Dendritic cell treated with granulocyte-macrophage colony-stimulating factor and Interleukin-4, amounts not matched to agents 40 ng/mL and 50 ng/mL, for 4 days (primary cell): ENCODE measurements at regions not wholly inside any gene's neighbourhood (a gene's known extent, or its start where the extent isn't known, plus 50 kb on each side); places are given as distances from the start of the nearest gene placed in this dataset.

Source experiments
- H3K27ac Mint-ChIP-seq: one replicate; pipeline ENCODE4 v1.8.0; 2022; ENCODE audit warnings: mild to moderate bottlenecking, mixed read lengths
- H3K27me3 Mint-ChIP-seq: one replicate; pipeline ENCODE4 v1.8.0; 2022; ENCODE audit warnings: mild to moderate bottlenecking, mixed read lengths
- H3K36me3 Mint-ChIP-seq: one replicate; pipeline ENCODE4 v1.8.0; 2022; ENCODE audit warnings: low read depth, mixed read lengths
- H3K4me1 Mint-ChIP-seq: one replicate; pipeline ENCODE4 v1.8.0; 2022; ENCODE audit warnings: low read depth, mixed read lengths
- H3K4me3 Mint-ChIP-seq: one replicate; pipeline ENCODE4 v1.8.0; 2022; ENCODE audit warnings: mild to moderate bottlenecking, moderate library complexity, mixed read lengths
- H3K9me3 Mint-ChIP-seq: one replicate; pipeline ENCODE4 v1.8.0; 2022; ENCODE audit warnings: mixed read lengths
- intact Hi-C: fragments of 100-400 bp; cut with micrococcal nuclease; formaldehyde crosslinking; loops from one replicate; pipeline ENCODE4 v1.15.0; 2022

- intact Hi-C loops: no loop called here
- H3K36me3 Mint-ChIP-seq: no peaks in the 10 kb centered on the region
- H3K9me3 Mint-ChIP-seq: no peaks in the 10 kb centered on the region
These were observed 230.9 kb downstream of the NSUN3 start for GRCh38 chr3:94293793-94294195.

DNA sequence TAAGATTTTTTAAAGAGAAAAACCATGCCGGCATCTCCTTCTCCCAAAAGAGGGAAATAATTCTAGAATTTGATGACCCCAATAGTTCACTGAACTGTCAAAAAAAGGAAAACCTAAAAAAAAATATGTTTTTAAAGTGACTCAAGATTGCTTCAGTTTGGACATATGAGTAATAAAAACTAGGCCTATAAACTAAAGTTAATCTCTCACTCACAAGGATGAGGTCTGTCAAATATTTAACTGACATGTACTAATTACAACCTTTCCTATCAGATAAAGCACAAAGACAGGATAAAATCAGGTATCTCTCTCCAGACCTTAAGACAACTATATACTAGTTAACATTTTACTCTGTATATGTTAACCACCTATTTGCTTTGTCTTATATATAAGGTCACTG is 231.9 kb downstream of the NSUN3 start:
- Mint-ChIP-seq H3K27me3 (no peaks in the 10 kb centered on the region), H3K36me3 (no peaks in the 10 kb centered on the region), H3K4me1 (no peaks in the 10 kb centered on the region), H3K4me3 (no peak overlapping the region), H3K9me3 (no peaks in the 10 kb centered on the region), H3K27ac (no peak overlapping the region)
- intact Hi-C loops: no loop called here

More at GRCh38 chr3:94293793-94294195, 230.9 kb downstream of the NSUN3 start:
- H3K4me3 Mint-ChIP-seq: no peak overlapping the region
- no peak overlapping the region for H3K27ac Mint-ChIP-seq
- no peaks in the 10 kb centered on the region for H3K27me3 Mint-ChIP-seq
- H3K4me1 Mint-ChIP-seq: no peaks in the 10 kb centered on the region

DNA sequence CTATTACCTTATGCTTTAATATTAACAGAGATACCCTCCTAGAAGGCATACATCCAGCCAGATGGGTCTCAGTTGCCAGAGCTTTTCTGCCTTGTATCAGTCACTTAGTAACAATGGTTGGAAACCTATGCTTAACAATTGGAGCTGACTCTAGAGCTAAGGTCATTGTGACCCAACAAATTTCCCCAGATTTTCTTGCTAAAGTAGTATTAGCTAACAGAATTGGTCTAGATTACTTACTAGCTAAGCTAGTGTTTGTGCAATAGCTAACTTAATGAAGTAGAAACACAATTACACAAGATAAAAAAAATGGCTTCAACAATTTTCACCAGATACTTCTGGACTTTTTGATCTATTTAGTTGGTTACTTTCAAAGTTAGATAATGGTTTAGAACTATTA is 236.9 kb downstream of the NSUN3 start:
- Mint-ChIP-seq H3K36me3 (no peaks in the 10 kb centered on the region), H3K4me1 (no peaks in the 10 kb centered on the region), H3K9me3 (no peaks in the 10 kb centered on the region), H3K27ac (no peak overlapping the region), H3K4me3 (no peak overlapping the region), H3K27me3 (no peaks in the 10 kb centered on the region)
- intact Hi-C loops: no loop called here

DNA sequence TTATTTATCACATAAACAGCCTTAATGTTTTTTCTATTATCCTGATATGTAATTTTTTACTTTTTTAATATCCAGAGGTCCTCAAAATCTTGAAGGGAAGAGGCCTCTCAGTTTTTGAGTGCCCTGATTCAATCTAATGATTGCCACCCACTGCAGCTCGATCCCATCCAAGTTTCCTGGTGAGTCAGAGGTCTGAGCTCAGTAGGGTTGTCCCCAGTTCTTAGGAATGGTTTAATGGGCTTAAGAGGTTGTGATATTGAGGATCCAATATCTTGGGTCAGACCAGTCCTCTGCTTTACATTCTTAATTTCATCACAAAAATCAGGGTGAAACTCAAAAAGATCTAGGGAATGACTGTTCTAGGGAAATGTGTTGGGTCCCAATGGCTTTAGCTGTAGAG is 238.5 kb downstream of the NSUN3 start:
- Mint-ChIP-seq H3K4me1 (no peaks in the 10 kb centered on the region), H3K9me3 (no peaks in the 10 kb centered on the region), H3K27me3 (no peaks in the 10 kb centered on the region), H3K4me3 (no peak overlapping the region), H3K27ac (no peak overlapping the region), H3K36me3 (no peaks in the 10 kb centered on the region)
- intact Hi-C loops: no loop called here

DNA sequence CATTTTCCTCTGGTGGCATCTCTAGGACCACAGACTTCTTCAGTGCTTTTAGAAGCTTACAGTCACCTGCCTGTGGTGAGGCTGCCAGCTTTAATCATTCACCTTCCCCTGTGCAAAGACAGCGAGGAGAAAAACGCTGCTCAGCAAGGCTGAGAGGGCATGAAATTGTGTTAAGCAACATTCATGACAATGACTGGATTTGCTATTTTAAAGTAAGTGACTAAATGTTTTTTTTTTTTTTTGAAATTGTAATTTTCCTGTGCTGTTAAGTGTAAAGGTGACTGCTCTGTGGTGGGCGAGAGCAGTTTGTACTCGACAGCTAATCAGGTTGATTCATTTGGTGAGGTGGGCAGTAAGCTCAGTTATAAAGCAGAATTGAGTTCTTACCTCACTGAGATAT is 240.4 kb downstream of the NSUN3 start:
- H3K36me3 Mint-ChIP-seq: no peaks in the 10 kb centered on the region
- no peaks in the 10 kb centered on the region for H3K27me3 Mint-ChIP-seq
- no peaks in the 10 kb centered on the region for H3K4me1 Mint-ChIP-seq
- intact Hi-C loops: no loop called here
- H3K4me3 Mint-ChIP-seq: no peak overlapping the region
- H3K27ac Mint-ChIP-seq: no peak overlapping the region
- no peaks in the 10 kb centered on the region for H3K9me3 Mint-ChIP-seq

GRCh38 chr3:94303897-94304296 is 241.0 kb downstream of the NSUN3 start:
- Mint-ChIP-seq H3K27ac (no peak overlapping the region), H3K27me3 (no peaks in the 10 kb centered on the region), H3K4me3 (no peak overlapping the region), H3K36me3 (no peaks in the 10 kb centered on the region), H3K4me1 (no peaks in the 10 kb centered on the region), H3K9me3 (no peaks in the 10 kb centered on the region)
- intact Hi-C loops: no loop called here

DNA sequence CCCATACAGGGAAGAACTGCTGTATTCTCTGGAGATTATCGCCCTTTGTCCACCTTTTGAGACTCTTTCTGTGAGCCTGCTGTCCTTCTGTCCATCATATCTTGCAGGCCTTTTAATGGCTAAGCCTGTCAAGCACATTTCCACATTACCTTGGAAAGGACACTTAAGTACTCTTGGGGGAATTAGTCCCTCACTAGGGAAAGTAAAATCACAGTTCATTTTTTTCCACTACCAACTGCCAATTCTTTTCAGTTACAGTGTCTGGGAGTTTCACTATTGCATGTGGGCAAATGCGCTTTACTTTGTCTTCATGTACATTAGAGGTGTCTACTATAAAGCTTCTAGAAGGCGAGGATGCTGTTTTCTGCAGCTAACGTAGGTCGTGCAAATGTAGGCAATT is 242.1 kb downstream of the NSUN3 start:
- intact Hi-C loops: no loop called here
- no peak overlapping the region for H3K27ac Mint-ChIP-seq
- no peaks in the 10 kb centered on the region for H3K4me1 Mint-ChIP-seq
- H3K9me3 Mint-ChIP-seq: no peaks in the 10 kb centered on the region
- H3K36me3 Mint-ChIP-seq: no peaks in the 10 kb centered on the region
- no peak overlapping the region for H3K4me3 Mint-ChIP-seq
- no peaks in the 10 kb centered on the region for H3K27me3 Mint-ChIP-seq

DNA sequence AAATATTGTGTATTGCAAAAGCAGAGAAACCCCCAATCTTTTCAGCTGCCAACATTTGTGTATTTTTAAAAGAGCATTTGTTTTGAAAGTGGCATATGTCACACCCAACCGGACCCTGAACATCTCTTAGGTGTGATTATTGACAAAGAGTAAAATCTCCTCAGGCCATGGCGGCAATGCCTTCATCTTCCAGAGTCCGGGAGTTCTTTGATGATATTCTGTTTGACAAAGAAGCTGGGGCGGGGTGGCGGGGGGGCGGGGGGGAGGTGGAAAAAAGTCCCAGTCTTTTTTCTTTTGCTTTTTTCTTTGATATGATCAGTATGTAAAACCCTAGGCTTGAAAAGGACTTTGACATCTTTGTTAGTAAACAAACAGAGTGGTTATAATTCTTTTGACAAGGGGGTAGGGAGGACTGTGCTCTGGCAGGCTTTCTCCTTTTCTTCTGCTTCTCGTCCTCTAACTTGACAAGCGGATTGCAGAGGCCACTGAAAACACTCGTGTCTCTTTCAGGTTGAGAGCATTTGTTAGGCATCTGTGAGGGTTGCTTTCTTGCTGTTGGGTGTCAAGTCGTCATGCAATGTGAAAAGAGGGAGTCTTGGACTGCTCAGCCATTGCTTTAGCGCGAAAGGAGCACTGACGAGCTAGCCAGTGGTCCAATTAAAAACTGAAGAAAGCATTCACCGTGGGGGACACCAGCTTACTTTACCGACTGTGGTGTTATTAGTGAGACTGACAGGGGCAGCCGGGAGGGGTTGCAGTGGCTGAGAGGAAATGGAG is 243.2 kb downstream of the NSUN3 start:
- intact Hi-C loops: no loop called here

GRCh38 chr3:94307588-94307987 is 244.7 kb downstream of the NSUN3 start:
- intact Hi-C loops: no loop called here
- no peak overlapping the region for H3K27ac Mint-ChIP-seq
- no peaks in the 10 kb centered on the region for H3K4me1 Mint-ChIP-seq
- H3K9me3 Mint-ChIP-seq: no peaks in the 10 kb centered on the region
- H3K27me3 Mint-ChIP-seq: no peaks in the 10 kb centered on the region
- H3K36me3 Mint-ChIP-seq: no peaks in the 10 kb centered on the region
- no peak overlapping the region for H3K4me3 Mint-ChIP-seq

More for the DNA sequence above, 243.2 kb downstream of the NSUN3 start:
- Mint-ChIP-seq H3K4me1 (no peaks in the 10 kb centered on the region), H3K27ac (no peak overlapping the region), H3K27me3 (no peaks in the 10 kb centered on the region), H3K4me3 (no peak overlapping the region), H3K9me3 (no peaks in the 10 kb centered on the region), H3K36me3 (no peaks in the 10 kb centered on the region)

DNA sequence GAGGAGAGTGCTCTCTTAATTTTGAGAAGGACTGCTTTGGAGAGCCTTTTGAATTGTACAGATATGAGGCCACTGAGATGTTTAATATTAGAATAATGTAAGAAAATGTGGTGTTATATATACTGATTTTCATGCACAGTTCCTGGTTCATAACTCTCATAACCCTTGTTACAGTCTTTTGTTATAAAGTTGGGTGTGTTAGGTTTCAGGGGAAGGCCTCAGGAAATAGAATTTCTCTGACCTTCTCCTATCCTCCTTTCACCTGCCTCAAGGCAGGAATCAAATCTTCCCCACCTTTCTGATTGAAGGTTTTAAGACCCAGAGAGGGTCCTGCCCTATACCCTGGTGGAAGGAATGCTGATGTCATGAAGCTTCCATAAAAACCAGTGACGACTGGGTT is 245.9 kb downstream of the NSUN3 start:
- Mint-ChIP-seq H3K27me3 (no peaks in the 10 kb centered on the region), H3K36me3 (no peaks in the 10 kb centered on the region), H3K9me3 (no peaks in the 10 kb centered on the region), H3K4me1 (no peaks in the 10 kb centered on the region), H3K27ac (no peak overlapping the region), H3K4me3 (no peak overlapping the region)
- intact Hi-C loops: no loop called here

- no peak overlapping the region for H3K27ac Mint-ChIP-seq
- H3K4me1 Mint-ChIP-seq: no peaks in the 10 kb centered on the region
- H3K4me3 Mint-ChIP-seq: no peak overlapping the region
- H3K36me3 Mint-ChIP-seq: no peaks in the 10 kb centered on the region
- no peaks in the 10 kb centered on the region for H3K9me3 Mint-ChIP-seq
- intact Hi-C loops: no loop called here
- no peaks in the 10 kb centered on the region for H3K27me3 Mint-ChIP-seq
These were observed 247.7 kb downstream of the NSUN3 start for GRCh38 chr3:94310341-94311135.

DNA sequence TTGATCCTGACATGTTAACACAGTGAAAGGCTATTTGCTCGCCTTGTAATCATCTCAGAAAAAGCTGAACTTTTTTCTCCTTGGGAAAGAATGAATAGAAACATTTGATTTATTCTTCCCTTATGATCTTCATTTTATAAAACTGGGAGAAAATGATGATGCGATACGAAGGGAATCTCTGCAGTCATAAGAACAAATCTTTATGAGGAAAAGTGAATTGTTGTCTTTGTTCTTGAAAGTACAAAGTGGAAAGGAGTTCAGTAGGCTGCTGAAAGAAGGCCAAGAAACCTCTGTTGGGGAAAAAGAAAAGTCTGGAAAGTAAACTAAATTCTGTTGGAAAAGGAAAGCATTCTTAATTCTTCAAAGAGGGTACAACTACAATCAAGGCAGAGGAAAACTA is 248.8 kb downstream of the NSUN3 start:
- Mint-ChIP-seq H3K4me3 (no peak overlapping the region), H3K27me3 (no peaks in the 10 kb centered on the region), H3K27ac (no peak overlapping the region), H3K4me1 (no peaks in the 10 kb centered on the region), H3K36me3 (no peaks in the 10 kb centered on the region), H3K9me3 (no peaks in the 10 kb centered on the region)
- intact Hi-C loops: no loop called here

- H3K27me3 Mint-ChIP-seq: no peaks in the 10 kb centered on the region
- H3K27ac Mint-ChIP-seq: no peak overlapping the region
These were observed 251.5 kb downstream of the NSUN3 start for GRCh38 chr3:94314218-94314883.

DNA sequence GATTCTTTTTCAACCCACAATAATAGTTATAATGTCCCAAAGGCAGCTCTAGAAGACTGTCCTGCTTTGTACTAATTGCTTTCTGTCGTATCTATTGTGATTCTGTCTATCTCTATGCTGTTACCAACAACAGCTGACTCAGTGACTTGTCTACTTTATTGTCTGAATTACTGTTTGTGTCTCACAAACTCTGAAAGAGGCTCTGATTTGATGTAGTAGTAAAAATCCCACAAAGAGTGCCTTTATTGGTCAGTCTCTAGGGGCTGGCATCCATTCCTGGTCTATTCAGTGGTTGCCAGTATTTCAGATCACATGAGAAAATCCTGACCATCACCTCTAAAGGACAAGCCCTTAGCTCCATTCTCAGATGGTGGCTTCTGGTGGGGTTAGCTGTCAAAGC is 254.2 kb downstream of the NSUN3 start:
- peaks cover 6% of the 10 kb centered on the region for H3K9me3 Mint-ChIP-seq
- no peaks in the 10 kb centered on the region for H3K4me1 Mint-ChIP-seq
- no peak overlapping the region for H3K4me3 Mint-ChIP-seq
- intact Hi-C loops: no loop called here
- H3K27me3 Mint-ChIP-seq: no peaks in the 10 kb centered on the region
- H3K36me3 Mint-ChIP-seq: no peaks in the 10 kb centered on the region
- H3K27ac Mint-ChIP-seq: no peak overlapping the region

More at GRCh38 chr3:94314218-94314883, 251.5 kb downstream of the NSUN3 start:
- Mint-ChIP-seq H3K4me1 (no peaks in the 10 kb centered on the region), H3K4me3 (no peak overlapping the region), H3K9me3 (no peaks in the 10 kb centered on the region), H3K36me3 (no peaks in the 10 kb centered on the region)
- intact Hi-C loops: no loop called here
